H9 (cell line): ENCODE measurements at regions not wholly inside any gene's neighbourhood (a gene's known extent, or its start where the extent isn't known, plus 50 kb on each side); places are given as distances from the start of the nearest gene placed in this dataset.

Experiments
- DNase-seq: peaks from one replicate; pipeline ENCODE4 v3.0.0-alpha.2; 2017
- H2AFZ ChIP-seq: one replicate; pipeline ENCODE4 v1.6.1; 2013; ENCODE audit warnings: mild to moderate bottlenecking, low read length, control low read depth, moderate library complexity
- H2AK5ac ChIP-seq: 2 replicates; pipeline ENCODE4 v1.6.1; 2013; ENCODE audit warnings: low read length, control low read depth, mixed read lengths; ENCODE audit not compliant: insufficient read length
- H2BK120ac ChIP-seq: one replicate; pipeline ENCODE4 v1.6.1; 2013; ENCODE audit warnings: low read depth, mild to moderate bottlenecking, low read length, control low read depth, inconsistent platforms; ENCODE audit not compliant: poor library complexity, severe bottlenecking
- H2BK12ac ChIP-seq: 2 replicates; pipeline ENCODE4 v1.6.1; 2013; ENCODE audit warnings: low read length, control low read depth, mixed read lengths, low read depth; ENCODE audit not compliant: insufficient read length
- H2BK15ac ChIP-seq: 2 replicates; pipeline ENCODE4 v1.6.1; 2013; ENCODE audit warnings: low read depth, low read length, control low read depth
- H2BK20ac ChIP-seq: one replicate; pipeline ENCODE4 v1.6.1; 2013; ENCODE audit warnings: low read depth, mild to moderate bottlenecking, low read length, control low read depth, inconsistent platforms; ENCODE audit not compliant: poor library complexity, severe bottlenecking
- H2BK5ac ChIP-seq: 2 replicates; pipeline ENCODE4 v1.6.1; 2013; ENCODE audit warnings: low read length, control low read depth, mixed read lengths; ENCODE audit not compliant: insufficient read length
- H3K14ac ChIP-seq: 2 replicates; pipeline ENCODE4 v1.6.1; 2013; ENCODE audit warnings: low read length, control low read depth; ENCODE audit not compliant: insufficient read depth
- H3K18ac ChIP-seq: 2 replicates; pipeline ENCODE4 v1.6.1; 2013; ENCODE audit warnings: low read depth, mild to moderate bottlenecking, mixed read lengths, low read length, control low read depth; ENCODE audit not compliant: insufficient read length
- H3K23ac ChIP-seq: 2 replicates; pipeline ENCODE4 v1.6.1; 2013; ENCODE audit warnings: low read length, control low read depth, mixed read lengths, low read depth; ENCODE audit not compliant: insufficient read length
- H3K23me2 ChIP-seq: 2 replicates; pipeline ENCODE4 v1.6.1; 2013; ENCODE audit warnings: low read depth, mild to moderate bottlenecking, mixed read lengths, low read length, control low read depth; ENCODE audit not compliant: insufficient read length, poor library complexity, severe bottlenecking
- H3K27ac ChIP-seq: 2 replicates; pipeline ENCODE4 v1.5.1; 2013; ENCODE audit warnings: low read length, control low read depth, mixed read lengths, low read depth; ENCODE audit not compliant: insufficient read length
- H3K27me3 ChIP-seq: 2 replicates; pipeline ENCODE4 v1.6.1; 2013; ENCODE audit warnings: low read length, control low read depth, inconsistent platforms; ENCODE audit not compliant: insufficient read depth
- H3K4ac ChIP-seq: 2 replicates; pipeline ENCODE4 v1.6.1; 2013; ENCODE audit warnings: low read depth, mild to moderate bottlenecking, control low read depth, inconsistent platforms, low read length, moderate library complexity
- H3K4me1 ChIP-seq: 2 replicates; pipeline ENCODE4 v1.6.1; 2013; ENCODE audit warnings: low read length, control low read depth, inconsistent platforms; ENCODE audit not compliant: insufficient read depth
- H3K4me2 ChIP-seq: 2 replicates; pipeline ENCODE4 v1.6.1; 2013; ENCODE audit warnings: low read length, control low read depth, mixed read lengths; ENCODE audit not compliant: insufficient read length, insufficient read depth
- H3K56ac ChIP-seq: 2 replicates; pipeline ENCODE4 v1.6.1; 2013; ENCODE audit warnings: low read depth, mild to moderate bottlenecking, mixed read lengths, low read length, control low read depth; ENCODE audit not compliant: insufficient read length
- H3K79me1 ChIP-seq: 2 replicates; pipeline ENCODE4 v1.6.1; 2013; ENCODE audit warnings: low read depth, mild to moderate bottlenecking, moderate library complexity, low read length, control low read depth, inconsistent platforms; ENCODE audit not compliant: insufficient read depth, poor library complexity, severe bottlenecking
- H3K79me2 ChIP-seq: 2 replicates; pipeline ENCODE4 v1.6.1; 2013; ENCODE audit warnings: low read length, control low read depth, inconsistent platforms; ENCODE audit not compliant: insufficient read depth
- H3K9ac ChIP-seq: 2 replicates; pipeline ENCODE4 v1.6.1; 2013; ENCODE audit warnings: low read length, control low read depth, mixed read lengths; ENCODE audit not compliant: insufficient read length; ENCODE audit errors: extremely low read depth
- H3K9me3 ChIP-seq: one replicate; pipeline ENCODE4 v1.6.1; 2013; ENCODE audit warnings: low read depth, low read length, inconsistent platforms; ENCODE audit not compliant: control insufficient read depth
- H3T11ph ChIP-seq: one replicate; pipeline ENCODE4 v1.6.1; 2013; ENCODE audit warnings: mild to moderate bottlenecking, low read length, control low read depth, inconsistent platforms
- H4K20me1 ChIP-seq: one replicate; pipeline ENCODE4 v1.6.1; 2013; ENCODE audit not compliant: control insufficient read depth, insufficient read length, insufficient read depth
- H4K5ac ChIP-seq: 2 replicates; pipeline ENCODE4 v1.6.1; 2013; ENCODE audit warnings: low read depth, mild to moderate bottlenecking, mixed read lengths, low read length, control low read depth; ENCODE audit not compliant: insufficient read length
- H4K8ac ChIP-seq: replicated peaks from 2 replicates; pipeline ENCODE4 v1.6.1; 2013; ENCODE audit warnings: low read length, control low read depth, mixed read lengths, low read depth; ENCODE audit not compliant: insufficient read length
- H4K91ac ChIP-seq: 2 replicates; pipeline ENCODE4 v1.6.1; 2013; ENCODE audit warnings: low read depth, mild to moderate bottlenecking, moderate library complexity, mixed read lengths, low read length, control low read depth; ENCODE audit not compliant: insufficient read length
- H3K27ac Mint-ChIP-seq, 3 experiments: 2 replicates in 2 of 3; 3 replicates in 1 of 3; pipeline ENCODE4 v1.8.0; 2020 to 2021; ENCODE audit warnings: mixed read lengths in 3 of 3, mild to moderate bottlenecking in 1 of 3, moderate library complexity in 1 of 3
- H3K27me3 Mint-ChIP-seq: 2 replicates; pipeline ENCODE4 v1.8.0; 2021; ENCODE audit warnings: low read depth, mild to moderate bottlenecking, moderate library complexity, mixed read lengths
- H3K36me3 Mint-ChIP-seq, 3 experiments: 2 replicates in 2 of 3; 3 replicates in 1 of 3; pipeline ENCODE4 v1.8.0; 2020 to 2021; ENCODE audit warnings: low read depth in 3 of 3, mixed read lengths in 3 of 3; ENCODE audit not compliant: insufficient read depth in 1 of 3
- H3K4me1 Mint-ChIP-seq, 2 experiments: 2 replicates each; pipeline ENCODE4 v1.8.0; 2020; ENCODE audit warnings: mixed read lengths in 2 of 2
- H3K4me3 Mint-ChIP-seq, 2 experiments: 2 replicates in 1 of 2; 3 replicates in 1 of 2; pipeline ENCODE4 v1.8.0; 2020 to 2021; ENCODE audit warnings: mild to moderate bottlenecking in 2 of 2, mixed read lengths in 2 of 2, moderate library complexity in 1 of 2
- H3K9me3 Mint-ChIP-seq, 2 experiments: 2 replicates in 1 of 2; 3 replicates in 1 of 2; pipeline ENCODE4 v1.8.0; 2020; ENCODE audit warnings: mild to moderate bottlenecking in 2 of 2, mixed read lengths in 2 of 2, moderate library complexity in 1 of 2
- CTCF ChIP-seq: fragments of 200-600 bp; sonication (generic); conservative IDR thresholded peaks from 3 replicates; pipeline ENCODE4 v1.8.0; 2021; ENCODE audit warnings: antibody characterized with exemption, mild to moderate bottlenecking
- WGBS: extraction: QIAGEN DNeasy Blood & Tissue Kit; methylation state at CpG from one replicate; pipeline ENCODE4 v1.1.7; 2013; ENCODE audit warnings: missing lambda C conversion rate, low lambda C conversion rate, mixed read lengths; ENCODE audit not compliant: insufficient read length; ENCODE audit errors: extremely low coverage; 5-methylcytosine and 5-hydroxymethylcytosine counted together

GRCh38 chr2:168345601-168346000, 98.2 kb upstream of the STK39 start:
- H2AFZ ChIP-seq = no peak overlapping the region
- H3K79me1 ChIP-seq = no peaks in the 10 kb centered on the region
- H3K9ac ChIP-seq = no peak overlapping the region
- H3K27me3 ChIP-seq = no peaks in the 10 kb centered on the region
- H3T11ph ChIP-seq = no peak overlapping the region
- H3K9me3 ChIP-seq = no peaks in the 10 kb centered on the region
- no peak for DNase-seq
- H2BK120ac ChIP-seq = no peak overlapping the region
- no peak overlapping the region for H2BK12ac ChIP-seq
- no peak overlapping the region for H2BK5ac ChIP-seq
- no peaks in the 10 kb centered on the region for H3K79me2 ChIP-seq
- no peak overlapping the region for H3K14ac ChIP-seq
- no peak overlapping the region for H4K5ac ChIP-seq
- no peaks in the 10 kb centered on the region; the same call in 1 of the 2 replicates for H3K4me1 ChIP-seq
- no peak overlapping the region for H4K8ac ChIP-seq
- H3K4me2 ChIP-seq = no peak overlapping the region
- H2BK20ac ChIP-seq = no peak overlapping the region
- H3K36me3 Mint-ChIP-seq = peaks cover 0 to 6% (median 0%) of the 10 kb centered on the region in 3 experiments; a peak in 3 of 7 replicates
- H3K4ac ChIP-seq = no peak overlapping the region
- no peak overlapping the region for H3K23ac ChIP-seq
- no peak overlapping the region for H3K18ac ChIP-seq
- H3K27ac Mint-ChIP-seq = no peak overlapping the region
- H3K4me3 Mint-ChIP-seq = no peak overlapping the region
- H3K27ac ChIP-seq = no peak overlapping the region
- peaks cover 6% of the 10 kb centered on the region for H3K23me2 ChIP-seq
- no peak overlapping the region for H3K56ac ChIP-seq
- WGBS = no CpG with 5 or more reads among the region's 3 CpGs
- no peaks in the 10 kb centered on the region for H3K27me3 Mint-ChIP-seq
- peaks cover 8 to 9% of the 10 kb centered on the region in 2 experiments for H3K9me3 Mint-ChIP-seq
- TF ChIP-seq CTCF = no peak
- H4K91ac ChIP-seq = no peak overlapping the region
- no peak overlapping the region for H2AK5ac ChIP-seq
- peaks cover 13 to 19% of the 10 kb centered on the region in 2 experiments for H3K4me1 Mint-ChIP-seq
- no peaks in the 10 kb centered on the region for H4K20me1 ChIP-seq
- H2BK15ac ChIP-seq = no peak overlapping the region
